Epidermal melanocyte (primary cell): ENCODE measurements at regions not wholly inside any gene's neighbourhood (a gene's known extent, or its start where the extent isn't known, plus 50 kb on each side); places are given as distances from the start of the nearest gene placed in this dataset.
A peak's percentile ranks its signal among the peaks of the same experiment; 100 is the strongest.
"Not testable (repeated sequence)": the region's sequence is repeated elsewhere in the genome, so short reads cannot be mapped to it uniquely, and the experiment has no call there.

Experiments
- DNase-seq: peaks from one replicate; pipeline ENCODE4 v3.0.0; 2011; ENCODE audit warnings: low spot score; ENCODE audit not compliant: insufficient read length

GRCh38 chr13:48806522-48806921, 152.8 kb downstream of the CYSLTR2 start:
- DNase-seq: no peak

- no peak for DNase-seq
Observed at GRCh38 chr13:48808683-48809082, 155.0 kb downstream of the CYSLTR2 start.

- DNase-seq: no peak
Observed at GRCh38 chr13:48810013-48810412, 156.3 kb downstream of the CYSLTR2 start.

- no peak for DNase-seq
Observed at GRCh38 chr13:48813518-48813917, 159.8 kb downstream of the CYSLTR2 start.

- no peak for DNase-seq
Observed at GRCh38 chr13:48816700-48817099, 159.0 kb upstream of the FNDC3A start.

DNA sequence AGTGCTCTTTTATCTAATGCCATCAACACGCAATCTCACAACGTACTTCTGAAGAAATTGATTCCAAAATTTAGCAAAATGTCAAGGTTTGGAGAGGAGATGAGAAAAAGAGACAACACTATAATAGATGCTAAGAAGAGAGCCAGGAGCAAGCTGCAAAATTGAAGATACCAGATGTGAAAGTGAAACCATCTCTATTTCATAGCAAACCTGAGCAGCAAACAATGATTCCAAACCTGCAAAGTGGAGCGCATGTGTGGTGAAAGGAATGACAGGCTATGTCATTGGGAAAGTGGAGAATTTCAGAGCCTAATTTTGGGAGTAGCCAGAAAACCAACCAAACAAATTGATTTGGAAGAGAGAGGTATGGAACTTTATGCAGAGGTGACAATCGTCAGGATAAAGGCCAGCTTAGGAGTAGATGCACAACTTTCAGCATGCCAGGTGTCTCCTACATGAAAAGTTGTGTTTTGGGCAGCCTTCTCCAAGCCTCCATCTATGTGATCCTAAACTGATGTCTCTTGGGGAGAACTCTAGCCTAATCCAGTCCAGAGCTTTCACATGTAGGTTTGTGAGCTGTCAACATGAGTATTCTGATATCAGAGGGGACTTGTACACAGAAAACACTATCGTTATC, 158.4 kb upstream of the FNDC3A start:
- no peak for DNase-seq

- peak; percentile 34 for DNase-seq
Observed at GRCh38 chr13:48818495-48819356, 157.0 kb upstream of the FNDC3A start.

DNA sequence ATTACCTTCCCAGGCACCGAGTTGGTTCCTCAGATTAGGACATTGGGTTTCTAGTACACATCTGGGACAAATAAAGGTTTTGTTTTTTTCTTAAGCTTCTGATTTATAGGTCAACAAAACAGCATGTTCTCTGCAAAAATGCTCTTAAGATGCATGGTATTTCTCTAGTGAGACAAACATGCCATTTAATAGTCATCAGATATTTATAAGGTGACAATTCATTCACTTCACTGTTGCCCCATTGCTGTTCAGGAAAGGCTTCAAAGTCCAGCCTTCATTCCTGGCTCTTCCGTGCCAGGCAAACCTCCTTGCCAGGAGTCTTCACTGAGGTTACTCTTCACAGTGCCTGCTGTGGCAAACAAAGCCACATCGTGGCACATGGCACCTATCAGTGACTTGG, 156.3 kb upstream of the FNDC3A start:
- no peak for DNase-seq

GRCh38 chr13:48819899-48820298, 155.8 kb upstream of the FNDC3A start:
- DNase-seq: no peak

DNA sequence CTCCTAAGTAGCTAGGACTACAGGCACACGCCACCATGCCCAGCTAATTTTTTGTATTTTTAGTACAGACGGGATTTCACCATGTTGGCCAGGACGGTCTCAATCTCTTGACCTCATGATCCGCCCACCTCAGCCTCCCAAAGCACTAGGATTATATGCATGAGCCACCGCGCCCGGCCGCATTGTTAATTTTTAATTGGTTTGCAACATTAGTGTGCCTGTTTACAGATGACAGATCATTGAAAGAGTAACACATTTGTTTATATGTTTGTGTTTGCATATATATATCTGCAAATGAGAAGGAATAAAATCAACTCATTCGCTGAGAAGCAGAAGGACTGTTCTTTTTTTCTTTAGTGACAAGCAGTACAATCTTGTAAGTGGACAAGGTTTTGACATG, 152.2 kb upstream of the FNDC3A start:
- DNase-seq: not testable (repeated sequence)

GRCh38 chr13:48826039-48826438, 149.7 kb upstream of the FNDC3A start:
- no peak for DNase-seq

DNA sequence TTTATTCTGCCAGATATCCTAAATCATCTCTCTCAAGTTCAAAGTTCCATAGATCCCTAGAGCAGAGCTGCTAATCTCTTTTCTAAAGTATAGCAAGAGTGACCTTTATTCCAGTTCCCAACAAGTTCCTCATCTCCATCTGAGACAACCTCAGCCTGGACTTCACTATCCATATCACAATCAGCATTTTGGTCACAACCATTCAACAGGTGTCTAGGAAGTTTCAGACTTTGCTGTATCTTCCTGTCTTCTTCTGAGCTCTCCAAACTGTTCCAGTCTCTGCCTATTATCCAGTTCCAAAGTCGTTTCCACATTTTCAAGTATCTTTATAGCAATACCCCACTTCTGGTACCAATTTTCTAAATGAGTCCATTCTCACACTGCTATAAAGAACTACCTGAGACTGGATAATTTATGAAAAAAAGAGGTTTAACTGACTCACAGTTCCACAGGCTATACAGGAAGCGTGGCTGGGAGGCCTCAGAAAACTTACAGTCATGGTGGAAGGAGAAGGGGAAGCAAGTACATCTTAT, 148.7 kb upstream of the FNDC3A start:
- DNase-seq: not testable (repeated sequence)

DNA sequence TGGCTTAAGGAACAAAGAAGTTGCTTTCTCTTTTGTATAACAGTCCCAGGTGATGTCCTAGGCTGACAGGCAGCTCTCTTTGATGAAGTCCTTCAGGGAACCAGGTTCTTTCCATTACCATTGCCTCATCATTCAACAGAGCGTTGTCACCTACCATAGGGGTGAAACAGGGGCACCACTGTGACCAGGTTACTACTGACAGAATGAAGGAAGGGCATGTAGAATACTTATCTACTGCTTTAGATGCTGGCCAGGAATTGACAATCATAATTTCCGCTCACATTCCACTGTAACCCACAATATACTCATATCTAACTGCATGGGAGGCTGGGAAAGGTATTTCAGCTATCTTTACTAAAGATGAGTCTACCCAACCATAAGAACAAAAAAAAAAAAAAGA, 148.0 kb upstream of the FNDC3A start:
- DNase-seq: no peak

- no peak for DNase-seq
Observed at GRCh38 chr13:48828962-48829411, 146.7 kb upstream of the FNDC3A start.

- no peak for DNase-seq
Observed at GRCh38 chr13:48829536-48829935, 146.2 kb upstream of the FNDC3A start.

GRCh38 chr13:48831248-48831647, 144.5 kb upstream of the FNDC3A start:
- DNase-seq: no peak

DNA sequence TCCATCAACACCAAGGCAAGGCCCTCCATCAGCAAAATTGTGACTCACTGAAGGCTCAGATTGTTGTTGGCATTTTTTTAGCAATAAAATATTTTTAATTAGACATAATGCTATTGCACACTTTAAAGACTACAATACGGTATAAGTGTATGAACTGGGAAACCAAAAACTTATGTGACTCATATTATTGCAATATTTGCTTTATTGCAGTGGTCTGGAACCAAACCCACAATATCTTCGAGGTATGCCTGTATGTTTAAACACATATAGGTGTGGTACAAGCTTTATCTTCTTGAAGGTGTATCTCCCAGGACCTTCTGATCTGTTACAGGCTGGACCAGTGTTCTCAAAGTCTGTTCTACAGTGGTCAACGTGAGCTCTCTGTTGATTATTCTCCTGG, 142.3 kb upstream of the FNDC3A start:
- no peak for DNase-seq

DNA sequence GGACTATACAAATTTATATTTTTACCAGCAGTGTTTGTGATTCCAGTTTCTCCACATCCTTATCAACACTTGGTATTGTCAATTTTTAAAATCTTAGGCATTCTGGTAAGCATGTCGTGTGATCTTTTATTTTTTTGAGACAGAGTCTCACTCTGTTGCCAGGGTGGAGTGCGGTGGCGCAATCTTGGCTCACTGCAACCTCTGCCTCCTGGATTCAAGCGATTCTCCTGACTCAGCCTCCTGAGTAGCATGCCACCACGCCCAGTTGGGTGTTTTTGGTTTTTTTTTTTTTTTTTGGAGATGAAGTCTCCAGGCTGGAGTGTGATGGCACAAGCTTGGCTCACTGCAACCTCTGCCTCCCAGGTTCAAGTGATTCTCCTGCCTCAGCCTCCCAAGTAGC, 140.4 kb upstream of the FNDC3A start:
- not testable (repeated sequence) for DNase-seq

DNA sequence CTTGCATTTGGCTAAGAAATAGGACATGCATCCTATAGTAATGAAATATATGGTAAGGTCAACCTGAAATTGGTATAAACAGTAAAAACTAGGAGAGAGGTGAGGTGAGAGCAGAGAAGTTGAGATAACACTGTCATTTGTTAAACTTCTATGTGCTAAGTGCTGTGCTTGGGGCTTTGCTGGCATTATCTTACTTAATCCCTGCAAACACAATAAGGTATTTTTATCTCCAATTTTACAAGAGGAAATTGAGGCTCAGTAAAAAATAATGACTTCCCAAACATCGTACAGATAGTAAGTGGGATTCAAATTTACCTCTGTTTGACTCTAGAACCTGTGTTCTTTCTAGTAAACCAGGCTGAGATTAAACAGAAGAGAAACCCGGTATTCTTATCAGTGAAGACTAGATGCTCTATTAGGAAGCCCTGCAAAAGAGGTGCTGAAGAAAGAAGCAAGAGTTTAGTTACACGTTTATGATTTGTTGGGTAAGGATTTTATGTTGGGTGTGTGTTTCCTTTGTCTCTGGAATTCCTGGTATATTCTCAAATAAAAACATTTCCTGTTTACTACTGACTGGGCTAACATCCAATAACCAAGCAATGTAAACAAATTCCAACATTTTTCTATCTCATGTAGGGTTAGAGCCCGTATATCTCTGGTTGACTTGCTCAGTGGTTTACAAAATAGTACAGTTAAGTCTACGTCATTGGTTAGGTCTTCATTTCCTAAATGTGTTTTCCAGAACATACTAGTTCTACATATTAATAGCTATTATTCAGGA, 137.3 kb upstream of the FNDC3A start:
- DNase-seq: no peak

- no peak for DNase-seq
Observed at GRCh38 chr13:48839171-48839570, 136.5 kb upstream of the FNDC3A start.

DNA sequence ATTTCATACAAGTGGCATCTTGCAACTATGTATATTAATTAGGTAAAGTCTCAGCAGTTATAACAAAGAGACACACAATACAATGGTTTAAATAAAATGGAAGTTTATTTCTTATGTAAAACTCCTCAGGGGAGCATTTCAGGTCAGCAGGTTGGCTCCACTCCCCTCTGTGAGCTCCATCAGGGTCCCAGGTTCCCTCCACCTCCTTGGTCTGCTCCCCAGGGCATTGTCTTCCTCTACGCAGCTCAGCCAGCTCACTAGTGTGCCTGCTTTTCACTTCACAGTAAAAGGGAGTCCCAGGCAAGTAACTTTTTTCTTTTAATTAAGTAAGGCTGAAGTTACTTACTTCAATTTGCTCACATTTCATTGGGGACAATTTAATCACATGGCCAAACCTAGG, 135.3 kb upstream of the FNDC3A start:
- DNase-seq: no peak

GRCh38 chr13:48842316-48842715, 133.4 kb upstream of the FNDC3A start:
- no peak for DNase-seq
